Caco-2 (cell line): ENCODE measurements at regions not wholly inside any gene's neighbourhood (a gene's known extent, or its start where the extent isn't known, plus 50 kb on each side); places are given as distances from the start of the nearest gene placed in this dataset.
A peak's percentile ranks its signal among the peaks of the same experiment; 100 is the strongest.

ENCODE experiments used
- BruUV-seq: library from RNA; stranded (reverse); fragments of 400-500 nt; replicated peaks from 2 replicates; lab custom pipeline; 2021; lab: Mats Ljungman, UMichigan
- CTCF ChIA-PET: fragments of 300-600 bp; sonication (Branson Sonifier 250); formaldehyde crosslinking; loops from one replicate; lab custom pipeline; 2022; ENCODE audit warnings: antibody characterized with exemption; lab: Charles Lee
- POLR2A ChIA-PET: fragments of 300-600 bp; sonication (Branson Sonifier 250); formaldehyde crosslinking; loops from one replicate; lab custom pipeline; 2022; ENCODE audit warnings: antibody characterized with exemption; lab: Charles Lee
- DNase-seq, 2 experiments: peaks; one replicate each; pipeline versions ENCODE4 v3.0.0 to v3.0.0-alpha.2; 2020 to 2022
- H3K27me3 ChIP-seq: replicated peaks from 2 replicates; pipeline ENCODE4 v1.6.0; 2011; ENCODE audit warnings: low read length; ENCODE audit not compliant: control insufficient read depth, insufficient read depth
- H3K36me3 ChIP-seq: 2 replicates; pipeline ENCODE4 v1.5.1; 2011; ENCODE audit warnings: low read length; ENCODE audit not compliant: control insufficient read depth, insufficient read depth
- H3K4me1 ChIP-seq: fragments of 250-450 bp; sonication (Bioruptor Pico); 2 replicates; pipeline ENCODE4 v1.5.1; 2020; ENCODE audit warnings: mild to moderate bottlenecking
- H3K4me3 ChIP-seq: 2 replicates; pipeline ENCODE4 v1.5.1; 2011; ENCODE audit warnings: low read depth, mild to moderate bottlenecking, control low read depth, low read length
- H3K9me3 ChIP-seq: fragments of 250-450 bp; sonication (Bioruptor Pico); 2 replicates; pipeline ENCODE4 v1.5.1; 2020; ENCODE audit warnings: mild to moderate bottlenecking, moderate library complexity
- H3K27ac Mint-ChIP-seq: one replicate; pipeline ENCODE4 v1.8.0; 2022; ENCODE audit warnings: mixed read lengths; ENCODE audit not compliant: unreplicated experiment
- H3K27me3 Mint-ChIP-seq: one replicate; pipeline ENCODE4 v1.8.0; 2022; ENCODE audit warnings: mixed read lengths; ENCODE audit not compliant: insufficient read depth, unreplicated experiment
- H3K36me3 Mint-ChIP-seq: one replicate; pipeline ENCODE4 v1.8.0; 2022; ENCODE audit warnings: mild to moderate bottlenecking, mixed read lengths; ENCODE audit not compliant: insufficient read depth, unreplicated experiment
- H3K4me1 Mint-ChIP-seq: one replicate; pipeline ENCODE4 v1.8.0; 2022; ENCODE audit warnings: low read depth, mixed read lengths; ENCODE audit not compliant: unreplicated experiment
- H3K4me3 Mint-ChIP-seq: one replicate; pipeline ENCODE4 v1.8.0; 2022; ENCODE audit warnings: mild to moderate bottlenecking, moderate library complexity, mixed read lengths; ENCODE audit not compliant: unreplicated experiment
- H3K9me3 Mint-ChIP-seq: one replicate; pipeline ENCODE4 v1.8.0; 2022; ENCODE audit warnings: mixed read lengths; ENCODE audit not compliant: unreplicated experiment
- intact Hi-C: fragments of 100-400 bp; cut with micrococcal nuclease; formaldehyde crosslinking; loops from one replicate; pipeline ENCODE4 v1.10.0; 2022; ENCODE audit not compliant: unreplicated experiment
- TF ChIP-seq, protein P1 (sequence below), 2 experiments: fragments of 200-600 bp in 1 of 2; IDR thresholded peaks; 1 replicate in 1 of 2; 2 replicates in 1 of 2; pipeline versions ENCODE4 v1.5.1 to v1.8.0; 2011 to 2022; ENCODE audit warnings: antibody characterized with exemption in 1 of 2, control low read depth in 1 of 2, inconsistent platforms in 1 of 2, low read depth in 1 of 2, low read length in 1 of 2, mild to moderate bottlenecking in 1 of 2, moderate library complexity in 1 of 2; ENCODE audit not compliant: insufficient read depth in 1 of 2, severe bottlenecking in 1 of 2, unreplicated experiment in 1 of 2

DNA sequence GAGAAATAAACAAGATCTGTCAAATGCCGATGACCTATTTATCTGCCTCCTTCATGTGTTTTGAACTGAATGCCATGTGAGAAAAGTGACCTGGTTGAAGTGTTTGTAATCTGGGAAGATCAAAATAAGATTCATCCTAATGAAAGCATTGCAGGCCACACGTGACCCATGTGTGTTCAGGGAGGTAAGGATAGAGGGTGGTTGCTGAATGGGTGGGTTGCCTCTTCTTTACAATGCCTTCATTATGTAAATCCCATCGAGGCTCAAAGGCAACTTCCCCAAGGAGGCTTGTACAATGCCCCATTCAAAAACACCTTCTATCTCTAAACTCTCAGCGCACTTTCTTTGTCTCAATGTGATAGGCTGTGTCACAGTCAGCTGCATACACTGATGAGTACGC lies 273.1 kb downstream of the LRATD1 start:
- Mint-ChIP-seq H3K27me3 (no peaks in the 10 kb centered on the region), H3K4me1 (no peaks in the 10 kb centered on the region), H3K36me3 (no peaks in the 10 kb centered on the region), H3K4me3 (no peak overlapping the region), H3K27ac (no peak overlapping the region), H3K9me3 (no peaks in the 10 kb centered on the region)
- BruUV-seq, result no TSS peak
- no peak overlapping the region for H3K4me3 ChIP-seq
- intact Hi-C loops, result loop anchor here (2.0 to 10.0 kb wide), 3 partner anchors 259 to 671 kb away; partner anchors contain the start of gene LRATD1
- TF ChIP-seq, protein P1, sequence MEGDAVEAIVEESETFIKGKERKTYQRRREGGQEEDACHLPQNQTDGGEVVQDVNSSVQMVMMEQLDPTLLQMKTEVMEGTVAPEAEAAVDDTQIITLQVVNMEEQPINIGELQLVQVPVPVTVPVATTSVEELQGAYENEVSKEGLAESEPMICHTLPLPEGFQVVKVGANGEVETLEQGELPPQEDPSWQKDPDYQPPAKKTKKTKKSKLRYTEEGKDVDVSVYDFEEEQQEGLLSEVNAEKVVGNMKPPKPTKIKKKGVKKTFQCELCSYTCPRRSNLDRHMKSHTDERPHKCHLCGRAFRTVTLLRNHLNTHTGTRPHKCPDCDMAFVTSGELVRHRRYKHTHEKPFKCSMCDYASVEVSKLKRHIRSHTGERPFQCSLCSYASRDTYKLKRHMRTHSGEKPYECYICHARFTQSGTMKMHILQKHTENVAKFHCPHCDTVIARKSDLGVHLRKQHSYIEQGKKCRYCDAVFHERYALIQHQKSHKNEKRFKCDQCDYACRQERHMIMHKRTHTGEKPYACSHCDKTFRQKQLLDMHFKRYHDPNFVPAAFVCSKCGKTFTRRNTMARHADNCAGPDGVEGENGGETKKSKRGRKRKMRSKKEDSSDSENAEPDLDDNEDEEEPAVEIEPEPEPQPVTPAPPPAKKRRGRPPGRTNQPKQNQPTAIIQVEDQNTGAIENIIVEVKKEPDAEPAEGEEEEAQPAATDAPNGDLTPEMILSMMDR (IDR thresholded peaks at IDR 0.05; ENCODE audit: insufficient read depth in 1 of 2, low read depth in 1 of 2, low read length in 1 of 2, severe bottlenecking in 1 of 2, unreplicated experiment in 1 of 2), result no peak
- DNase-seq, result no peak
- H3K4me1 ChIP-seq, result no peaks in the 10 kb centered on the region
- ChIA-PET CTCF (no interaction called here), POLR2A (no interaction called here)
- H3K27me3 ChIP-seq, result no peaks in the 10 kb centered on the region
- no peaks in the 10 kb centered on the region for H3K36me3 ChIP-seq
- no peaks in the 10 kb centered on the region for H3K9me3 ChIP-seq

DNA sequence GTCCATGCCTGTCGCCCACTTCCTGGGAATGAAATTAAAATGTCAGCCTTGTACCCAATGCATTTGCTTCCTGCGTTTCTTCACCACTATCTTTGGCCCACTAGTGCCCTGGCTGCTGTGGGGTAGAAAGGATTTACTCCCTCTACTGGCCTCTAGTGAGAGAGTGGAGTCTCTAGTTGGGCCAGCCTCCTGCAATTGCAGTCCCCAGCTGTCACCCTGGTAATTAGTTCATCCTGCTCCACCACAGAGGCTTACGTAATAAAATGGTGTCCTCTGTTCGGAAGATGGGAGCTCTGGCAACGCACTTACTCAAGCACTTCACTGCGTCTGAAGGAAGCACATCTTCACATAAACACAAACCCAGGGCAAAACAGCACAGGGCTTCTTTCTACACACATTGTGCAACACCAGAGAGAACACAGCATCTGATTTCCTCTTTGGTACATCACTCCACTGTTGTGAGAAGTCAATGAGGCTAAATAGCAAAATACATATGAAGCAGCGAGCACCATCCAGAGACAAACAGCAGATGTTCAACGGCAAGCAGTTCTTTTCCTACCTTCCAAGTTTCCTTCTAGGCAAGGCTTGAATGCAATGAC lies 274.6 kb downstream of the LRATD1 start:
- CTCF ChIA-PET, result no interaction called here
- Mint-ChIP-seq H3K27ac (no peak overlapping the region), H3K9me3 (no peaks in the 10 kb centered on the region), H3K4me1 (no peaks in the 10 kb centered on the region), H3K4me3 (no peak overlapping the region), H3K27me3 (peaks cover 3% of the 10 kb centered on the region), H3K36me3 (no peaks in the 10 kb centered on the region)
- Histone ChIP-seq H3K4me3 (no peak overlapping the region), H3K27me3 (no peaks in the 10 kb centered on the region), H3K36me3 (no peaks in the 10 kb centered on the region), H3K9me3 (no peaks in the 10 kb centered on the region), H3K4me1 (no peaks in the 10 kb centered on the region)
- TF ChIP-seq, protein P1 (IDR thresholded peaks at IDR 0.05; ENCODE audit: insufficient read depth in 1 of 2, low read depth in 1 of 2, low read length in 1 of 2, severe bottlenecking in 1 of 2, unreplicated experiment in 1 of 2), result peak in 1 of 2 experiments; percentile 15
- BruUV-seq, result no TSS peak
- POLR2A ChIA-PET, result no interaction called here
- peak; percentile 9 to 38 for DNase-seq
- intact Hi-C loops, result loop anchor here (10.0 kb wide), 2 partner anchors 258 to 272 kb away; partner anchors contain the start of gene LRATD1

DNA sequence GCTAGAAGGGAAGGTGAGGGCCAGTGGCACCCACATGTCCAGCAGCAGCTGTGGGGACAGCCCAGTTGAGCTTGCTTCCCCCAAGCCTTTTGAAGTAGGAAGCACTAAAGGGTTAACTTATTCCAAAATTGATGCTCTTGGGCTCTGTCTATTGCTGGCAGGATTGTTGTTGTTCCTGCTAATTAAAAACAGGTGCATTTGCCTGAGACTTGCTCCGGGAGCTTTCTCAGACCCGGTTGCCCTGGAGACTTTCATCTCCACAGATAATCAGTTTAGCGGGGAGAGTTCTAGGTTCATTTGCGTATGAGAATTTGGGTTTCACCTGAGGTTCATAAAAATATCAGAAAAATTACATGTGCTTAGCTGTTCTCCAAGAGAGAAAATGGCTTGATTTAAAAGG lies 277.3 kb downstream of the LRATD1 start:
- ChIA-PET CTCF (no interaction called here), POLR2A (no interaction called here)
- no peaks in the 10 kb centered on the region for H3K4me1 ChIP-seq
- H3K9me3 Mint-ChIP-seq, result no peaks in the 10 kb centered on the region
- no TSS peak for BruUV-seq
- no peak for DNase-seq
- no peaks in the 10 kb centered on the region for H3K9me3 ChIP-seq
- TF ChIP-seq, protein P1 (IDR thresholded peaks at IDR 0.05; ENCODE audit: insufficient read depth in 1 of 2, low read depth in 1 of 2, low read length in 1 of 2, severe bottlenecking in 1 of 2, unreplicated experiment in 1 of 2), result no peak
- no peaks in the 10 kb centered on the region for H3K36me3 ChIP-seq
- H3K36me3 Mint-ChIP-seq, result no peaks in the 10 kb centered on the region
- no peak overlapping the region for H3K4me3 ChIP-seq
- peaks cover 3% of the 10 kb centered on the region for H3K27me3 Mint-ChIP-seq
- no peak overlapping the region for H3K27ac Mint-ChIP-seq
- H3K27me3 ChIP-seq, result no peaks in the 10 kb centered on the region
- no peaks in the 10 kb centered on the region for H3K4me1 Mint-ChIP-seq
- intact Hi-C loops, result loop anchor here (10.0 kb wide), 2 partner anchors 255 to 275 kb away; partner anchors contain the start of gene LRATD1
- H3K4me3 Mint-ChIP-seq, result no peak overlapping the region
